Esophagus (tissue), 2 donors: ENCODE measurements at regions not wholly inside any gene's neighbourhood (a gene's known extent, or its start where the extent isn't known, plus 50 kb on each side); places are given as distances from the start of the nearest gene placed in this dataset.

Experiments used
- H3K27ac ChIP-seq, 2 donors: one replicate each; pipeline ENCODE4 v1.5.1; 2013; ENCODE audit warnings: low read depth in 2 of 2, mild to moderate bottlenecking in 2 of 2, inconsistent platforms in 1 of 2, low read length in 1 of 2, moderate library complexity in 1 of 2
- H3K27me3 ChIP-seq, 2 donors: one replicate each; pipeline ENCODE4 v1.6.1; 2013; ENCODE audit warnings: low read length in 2 of 2, control low read depth in 1 of 2, mild to moderate bottlenecking in 1 of 2; ENCODE audit not compliant: insufficient read depth in 2 of 2, control insufficient read depth in 1 of 2
- H3K36me3 ChIP-seq, 2 donors: one replicate each; pipeline ENCODE4 v1.6.1; 2013; ENCODE audit warnings: low read length in 1 of 2; ENCODE audit not compliant: control insufficient read depth in 2 of 2, insufficient read depth in 2 of 2
- H3K4me1 ChIP-seq, 2 donors: one replicate each; pipeline ENCODE4 v1.6.1; 2013; ENCODE audit warnings: low read length in 1 of 2; ENCODE audit not compliant: control insufficient read depth in 2 of 2, insufficient read depth in 2 of 2
- H3K4me3 ChIP-seq, 2 donors: one replicate each; pipeline ENCODE4 v1.5.1; 2013; ENCODE audit warnings: low read length in 2 of 2, mild to moderate bottlenecking in 2 of 2, low read depth in 1 of 2, moderate library complexity in 1 of 2
- H3K9me3 ChIP-seq, 2 donors: one replicate each; pipeline ENCODE4 v1.6.1; 2013; ENCODE audit warnings: mild to moderate bottlenecking in 2 of 2, low read depth in 1 of 2, low read length in 1 of 2, moderate library complexity in 1 of 2; ENCODE audit not compliant: control insufficient read depth in 2 of 2, insufficient read depth in 1 of 2
- WGBS, 2 donors: extraction: QIAGEN DNeasy Blood & Tissue Kit; methylation state at CpG; one replicate each; pipeline ENCODE4 v1.1.7; 2013; 5-methylcytosine and 5-hydroxymethylcytosine counted together
- donor health status: healthy with polysubstance abuse.
- donor health status: Bipolar disorder and iron deficiency.

DNA sequence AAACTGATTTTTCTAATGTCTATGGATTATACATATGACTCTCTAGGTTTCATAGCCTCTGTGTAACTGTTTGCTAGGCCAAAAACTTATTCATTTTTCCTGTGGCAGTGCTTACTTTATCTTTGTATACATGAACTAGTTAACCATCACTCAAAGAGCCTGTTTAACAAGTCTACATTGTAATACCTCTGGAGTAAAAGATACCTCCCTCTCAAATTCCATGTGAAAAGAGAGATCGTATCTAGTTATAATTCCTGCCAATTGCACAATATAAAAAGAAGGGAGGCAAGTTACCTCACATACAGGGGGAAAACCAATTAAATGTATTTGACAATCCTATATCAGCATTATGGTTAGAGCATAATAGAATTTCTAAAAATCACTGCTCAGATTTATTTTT is 271.9 kb upstream of the ST8SIA4 start:
- Histone ChIP-seq H3K4me3 (no peak overlapping the region), H3K27ac (no peak overlapping the region), H3K9me3 (peaks cover 0 to 5% of the 10 kb centered on the region in 2 donors), H3K4me1 (no peaks in the 10 kb centered on the region), H3K27me3 (no peaks in the 10 kb centered on the region), H3K36me3 (no peaks in the 10 kb centered on the region)
- WGBS, 2 donors, result 45 to 50% methylated on average over 1 of the region's 1 CpG

DNA sequence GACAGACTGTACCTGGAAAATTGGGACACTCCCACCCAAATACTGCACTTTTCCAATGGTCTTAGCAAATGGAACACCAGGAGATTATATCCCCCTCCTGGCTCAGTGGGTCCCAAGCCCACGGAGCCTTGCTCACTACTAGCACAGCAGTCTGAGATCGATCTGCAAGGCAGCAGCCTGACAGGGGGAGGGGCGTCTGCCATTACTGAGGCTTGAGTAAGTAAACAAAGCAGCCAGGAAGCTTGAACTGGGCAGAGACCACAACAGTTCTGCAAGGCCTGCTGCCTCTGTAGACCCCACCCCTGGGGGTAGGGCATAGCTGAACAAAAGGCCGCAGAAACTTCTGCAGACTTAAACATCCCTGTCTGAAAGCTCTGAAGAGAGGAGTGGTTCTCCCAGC is 260.0 kb upstream of the ST8SIA4 start:
- Histone ChIP-seq H3K36me3 (no peaks in the 10 kb centered on the region), H3K27ac (no peak overlapping the region), H3K4me1 (no peaks in the 10 kb centered on the region), H3K4me3 (no peak overlapping the region), H3K9me3 (no peaks in the 10 kb centered on the region), H3K27me3 (no peaks in the 10 kb centered on the region)
- 81 to 84% methylated on average over 4 of the region's 4 CpGs for WGBS, 2 donors

DNA sequence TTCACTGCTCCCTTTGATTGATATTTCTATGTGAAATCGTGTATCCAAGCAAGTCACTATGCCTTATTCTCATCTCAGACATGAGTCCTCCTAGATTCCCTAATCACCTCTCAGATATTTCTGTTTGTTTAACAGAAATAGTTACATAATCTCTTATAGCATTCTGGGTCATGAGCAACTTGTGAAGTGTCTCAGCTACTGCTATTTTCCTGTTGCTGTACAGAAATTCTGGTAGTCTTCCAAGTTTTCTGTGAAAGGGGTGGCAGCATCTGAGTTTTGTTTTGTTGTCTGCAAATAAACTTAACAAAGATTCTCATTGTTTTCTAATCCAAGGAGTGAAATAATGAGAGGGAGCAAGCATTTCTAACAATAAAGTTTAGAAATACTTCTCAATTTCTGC is 256.9 kb upstream of the ST8SIA4 start:
- Histone ChIP-seq H3K36me3 (no peaks in the 10 kb centered on the region), H3K4me1 (no peaks in the 10 kb centered on the region), H3K9me3 (no peaks in the 10 kb centered on the region), H3K27ac (no peak overlapping the region), H3K4me3 (no peak overlapping the region), H3K27me3 (no peaks in the 10 kb centered on the region)
- WGBS, 2 donors, result 26 to 40% methylated on average over 1 of the region's 1 CpG

- no peak overlapping the region for H3K27ac ChIP-seq
- 74 to 86% methylated on average over 2 of the region's 2 CpGs for WGBS, 2 donors
These were observed 255.9 kb upstream of the ST8SIA4 start for GRCh38 chr5:101159006-101159405.

GRCh38 chr5:101153526-101153925 is 250.4 kb upstream of the ST8SIA4 start:
- Histone ChIP-seq H3K9me3 (no peaks in the 10 kb centered on the region), H3K36me3 (no peaks in the 10 kb centered on the region), H3K27ac (no peak overlapping the region), H3K4me1 (no peaks in the 10 kb centered on the region), H3K4me3 (no peak overlapping the region), H3K27me3 (no peaks in the 10 kb centered on the region)
- WGBS, 2 donors, result 70 to 90% methylated on average over 1 of the region's 1 CpG

More at GRCh38 chr5:101159006-101159405, 255.9 kb upstream of the ST8SIA4 start:
- H3K27me3 ChIP-seq, result no peaks in the 10 kb centered on the region
- no peaks in the 10 kb centered on the region for H3K36me3 ChIP-seq
- no peaks in the 10 kb centered on the region for H3K4me1 ChIP-seq
- H3K9me3 ChIP-seq, result no peaks in the 10 kb centered on the region
- H3K4me3 ChIP-seq, result no peak overlapping the region

DNA sequence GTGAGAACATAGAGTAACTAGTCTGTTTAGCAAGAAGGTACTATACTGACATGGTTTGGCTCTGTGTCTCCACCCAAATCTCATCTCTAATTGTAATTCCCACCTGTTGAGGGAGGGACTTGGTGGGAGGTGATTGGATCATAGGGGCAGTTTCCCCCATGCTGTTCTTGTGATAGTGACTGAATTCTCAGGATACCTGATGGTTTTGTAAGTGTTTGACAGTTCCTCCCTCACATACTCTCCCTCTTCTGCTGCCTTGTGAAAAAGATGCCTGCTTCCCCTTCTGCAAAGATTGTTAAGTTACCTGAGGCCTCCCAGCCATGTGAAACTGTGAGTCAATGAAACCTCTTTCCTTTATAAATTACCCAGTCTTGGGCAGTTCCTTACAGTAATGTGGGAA is 240.4 kb upstream of the ST8SIA4 start:
- H3K9me3 ChIP-seq, result no peaks in the 10 kb centered on the region
- no peaks in the 10 kb centered on the region for H3K4me1 ChIP-seq
- H3K36me3 ChIP-seq, result no peaks in the 10 kb centered on the region
- no peak overlapping the region for H3K27ac ChIP-seq
- no peak overlapping the region for H3K4me3 ChIP-seq
- no peaks in the 10 kb centered on the region for H3K27me3 ChIP-seq

DNA sequence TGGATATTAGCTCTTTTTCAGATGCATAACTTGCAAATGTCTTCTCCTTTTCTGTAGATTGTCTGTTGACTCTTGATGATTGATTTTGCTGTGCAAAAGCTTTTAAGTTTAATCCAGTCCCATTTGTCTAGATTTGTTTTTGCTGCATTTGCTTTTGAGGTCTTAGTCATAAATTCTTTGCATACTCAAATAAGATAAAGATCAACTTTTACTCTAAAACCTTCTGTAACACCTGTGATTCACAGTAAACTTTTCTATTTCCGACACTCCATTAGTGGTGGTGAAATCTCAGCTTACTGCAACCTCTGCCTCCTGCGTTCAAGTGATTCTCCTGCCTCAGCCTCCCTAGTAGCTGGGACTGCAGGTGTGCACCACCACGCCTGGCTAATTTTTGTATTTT is 239.0 kb upstream of the ST8SIA4 start:
- Histone ChIP-seq H3K4me1 (no peaks in the 10 kb centered on the region), H3K4me3 (no peak overlapping the region), H3K9me3 (no peaks in the 10 kb centered on the region), H3K27me3 (no peaks in the 10 kb centered on the region), H3K27ac (no peak overlapping the region), H3K36me3 (no peaks in the 10 kb centered on the region)
- WGBS, 2 donors, result 86 to 90% methylated on average over 3 of the region's 3 CpGs

- Histone ChIP-seq H3K4me3 (no peak overlapping the region), H3K27ac (no peak overlapping the region), H3K4me1 (no peaks in the 10 kb centered on the region), H3K36me3 (no peaks in the 10 kb centered on the region), H3K27me3 (no peaks in the 10 kb centered on the region), H3K9me3 (no peaks in the 10 kb centered on the region)
- WGBS, 2 donors, result 52 to 57% methylated on average over 3 of the region's 3 CpGs
These were observed 233.4 kb upstream of the ST8SIA4 start for GRCh38 chr5:101136454-101136853.

GRCh38 chr5:101123363-101123762 is 220.3 kb upstream of the ST8SIA4 start:
- H3K36me3 ChIP-seq, result no peaks in the 10 kb centered on the region
- WGBS, 2 donors, result 87 to 91% methylated on average over 2 of the region's 2 CpGs
- H3K27ac ChIP-seq, result no peak overlapping the region
- H3K27me3 ChIP-seq, result no peaks in the 10 kb centered on the region
- H3K4me1 ChIP-seq, result no peaks in the 10 kb centered on the region
- no peaks in the 10 kb centered on the region for H3K9me3 ChIP-seq
- H3K4me3 ChIP-seq, result no peak overlapping the region

- Histone ChIP-seq H3K9me3 (no peaks in the 10 kb centered on the region), H3K36me3 (no peaks in the 10 kb centered on the region), H3K27ac (no peak overlapping the region), H3K27me3 (no peaks in the 10 kb centered on the region), H3K4me3 (no peak overlapping the region), H3K4me1 (no peaks in the 10 kb centered on the region)
These were observed 209.6 kb upstream of the ST8SIA4 start for GRCh38 chr5:101112645-101113044.
